Nucleus accumbens (tissue), 56 donors: ENCODE measurements at regions not wholly inside any gene's neighbourhood (a gene's known extent, or its start where the extent isn't known, plus 50 kb on each side); places are given as distances from the start of the nearest gene placed in this dataset.

ENCODE experiments used
- DNase-seq, 56 donors: peaks; one replicate each; lab custom pipeline; 2025; lab: John Stamatoyannopoulos, UW

DNA sequence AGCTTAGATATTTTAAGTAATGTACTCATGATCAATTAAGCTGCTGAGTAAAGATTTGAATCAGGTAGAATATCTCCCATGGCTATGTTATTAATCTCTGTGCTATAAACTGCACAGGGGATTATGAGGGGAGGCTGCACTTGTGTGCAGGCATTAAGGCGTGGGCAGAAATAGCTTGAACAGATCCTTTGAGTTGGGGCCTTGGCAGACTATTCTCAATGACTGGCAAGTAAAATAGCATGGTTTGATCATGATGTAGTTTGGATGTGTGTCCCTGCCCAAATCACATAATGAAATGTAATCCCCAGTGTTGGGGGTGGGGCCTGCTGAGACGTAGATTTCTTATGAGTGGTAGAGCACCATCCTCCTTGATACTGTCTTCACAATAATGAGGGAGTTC is 220.3 kb downstream of the PLPP3 start:
- no peak for DNase-seq

GRCh38 chr1:56357927-56358690 is 221.3 kb downstream of the PLPP3 start:
- DNase-seq: no peak

DNA sequence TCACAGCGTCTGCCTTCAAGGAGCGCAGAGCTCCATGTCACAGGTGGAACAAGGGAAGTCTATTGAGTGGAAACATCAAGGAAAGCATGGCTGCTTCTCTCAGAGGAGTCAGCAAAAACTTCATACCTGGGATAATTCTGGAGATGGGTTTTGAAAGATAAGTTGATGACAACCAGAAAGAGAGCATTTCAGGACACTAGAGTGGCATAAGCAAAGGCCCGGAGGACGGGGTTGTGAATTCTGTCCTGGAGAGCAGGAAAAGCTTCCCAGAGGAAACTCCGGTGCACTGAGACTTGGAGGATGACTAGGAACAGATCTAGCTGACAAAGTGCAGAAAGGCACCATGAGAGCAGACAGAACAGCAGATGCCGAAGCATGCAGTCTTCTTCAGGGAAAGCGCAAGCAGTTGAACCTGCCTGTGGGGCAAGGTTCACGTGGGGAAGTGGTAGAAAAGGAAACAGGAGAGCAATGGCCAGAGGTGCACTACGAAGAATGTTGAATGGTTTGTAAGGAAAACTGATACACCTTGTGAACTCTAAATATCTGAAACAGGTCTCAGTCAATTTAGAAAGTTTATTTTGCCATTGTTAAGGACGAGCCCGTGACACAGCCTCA is 222.9 kb downstream of the PLPP3 start:
- no peak for DNase-seq

DNA sequence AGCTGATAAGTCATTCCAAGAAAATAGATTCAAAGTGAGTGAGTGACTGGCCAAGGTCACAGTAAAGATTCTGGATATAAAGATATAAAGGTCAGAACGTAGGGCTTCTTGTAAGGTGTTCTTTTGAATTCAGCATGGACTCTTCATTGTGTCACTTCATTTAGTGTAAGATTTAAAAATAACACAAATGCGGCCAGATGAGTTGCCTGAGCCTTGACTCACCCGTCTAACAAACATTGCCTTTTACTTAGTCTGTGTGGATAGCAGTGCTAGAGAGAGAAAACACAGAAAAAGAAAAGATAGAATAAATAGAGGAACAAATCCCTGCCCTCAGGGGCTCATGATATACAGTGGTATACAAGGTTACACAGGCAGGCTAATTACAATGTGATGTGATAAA is 223.4 kb downstream of the PLPP3 start:
- no peak for DNase-seq

DNA sequence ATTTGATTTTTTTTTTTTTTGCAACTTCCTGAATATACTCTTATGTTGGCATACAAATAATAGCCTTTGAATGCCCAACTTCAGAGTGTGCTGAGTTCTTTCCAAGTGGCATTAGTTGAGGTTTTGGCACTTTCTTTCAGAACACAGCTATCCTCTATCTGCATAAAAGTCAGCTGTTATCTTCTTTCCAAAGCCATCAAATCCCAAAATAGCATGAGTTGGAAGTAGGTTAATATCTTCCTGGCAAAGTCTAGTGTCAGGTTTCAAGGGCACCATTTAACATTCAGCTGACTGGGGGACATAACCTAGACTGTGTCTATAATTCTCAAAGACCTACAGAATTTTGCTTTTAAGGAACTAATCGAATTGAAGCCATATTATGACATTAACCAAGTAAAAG is 223.9 kb downstream of the PLPP3 start:
- DNase-seq: no peak

DNA sequence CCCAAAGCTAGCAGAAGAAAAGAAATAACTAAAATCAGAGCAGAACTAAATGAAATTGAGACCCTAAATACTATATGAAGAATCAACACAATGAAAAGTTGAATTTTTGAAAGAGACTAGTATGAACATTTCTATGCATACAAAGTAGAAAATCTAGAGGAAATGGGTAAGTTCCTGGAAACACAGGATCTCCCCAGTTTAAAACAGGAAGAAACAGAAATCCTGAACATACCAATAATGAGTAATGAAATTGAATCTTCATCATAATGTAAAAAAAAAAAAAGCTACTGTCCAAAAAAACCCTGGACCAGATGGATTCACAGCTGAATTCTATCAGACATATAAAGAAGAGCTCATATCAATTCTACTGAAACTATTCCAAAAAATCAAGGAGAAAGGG is 233.5 kb downstream of the PLPP3 start:
- no peak for DNase-seq

- DNase-seq: no peak
These were observed 238.4 kb downstream of the PLPP3 start for GRCh38 chr1:56340977-56341376.

- no peak for DNase-seq
These were observed 239.4 kb downstream of the PLPP3 start for GRCh38 chr1:56339786-56340465.

- no peak for DNase-seq
These were observed 240.3 kb downstream of the PLPP3 start for GRCh38 chr1:56339093-56339492.

GRCh38 chr1:56336982-56337381 is 242.4 kb downstream of the PLPP3 start:
- no peak for DNase-seq

DNA sequence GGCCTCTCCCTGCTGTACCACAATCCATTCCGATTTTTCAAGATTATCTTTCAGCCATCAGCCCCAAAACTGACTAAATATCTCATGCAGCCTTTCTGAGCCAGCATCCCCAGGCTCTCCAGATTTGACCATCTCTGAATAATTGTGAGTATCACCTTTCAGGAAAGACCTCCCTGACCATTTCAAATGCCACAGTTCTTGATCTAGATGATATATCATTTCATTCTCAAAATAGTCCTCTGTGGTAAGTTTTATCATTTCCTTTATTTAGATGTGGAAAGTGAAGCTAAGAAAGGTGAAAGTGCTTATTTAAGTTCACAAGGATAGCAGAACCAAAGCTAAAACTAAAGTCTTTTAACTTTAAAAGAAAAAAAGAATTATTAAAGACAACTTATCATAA is 244.0 kb downstream of the PLPP3 start:
- DNase-seq: no peak

- no peak for DNase-seq
These were observed 245.3 kb downstream of the PLPP3 start for GRCh38 chr1:56334047-56334446.

- no peak for DNase-seq
These were observed 245.9 kb downstream of the PLPP3 start for GRCh38 chr1:56333461-56333860.

GRCh38 chr1:56331892-56332567 is 247.3 kb downstream of the PLPP3 start:
- no peak for DNase-seq

GRCh38 chr1:56331207-56331891 is 248.0 kb downstream of the PLPP3 start:
- DNase-seq: no peak

DNA sequence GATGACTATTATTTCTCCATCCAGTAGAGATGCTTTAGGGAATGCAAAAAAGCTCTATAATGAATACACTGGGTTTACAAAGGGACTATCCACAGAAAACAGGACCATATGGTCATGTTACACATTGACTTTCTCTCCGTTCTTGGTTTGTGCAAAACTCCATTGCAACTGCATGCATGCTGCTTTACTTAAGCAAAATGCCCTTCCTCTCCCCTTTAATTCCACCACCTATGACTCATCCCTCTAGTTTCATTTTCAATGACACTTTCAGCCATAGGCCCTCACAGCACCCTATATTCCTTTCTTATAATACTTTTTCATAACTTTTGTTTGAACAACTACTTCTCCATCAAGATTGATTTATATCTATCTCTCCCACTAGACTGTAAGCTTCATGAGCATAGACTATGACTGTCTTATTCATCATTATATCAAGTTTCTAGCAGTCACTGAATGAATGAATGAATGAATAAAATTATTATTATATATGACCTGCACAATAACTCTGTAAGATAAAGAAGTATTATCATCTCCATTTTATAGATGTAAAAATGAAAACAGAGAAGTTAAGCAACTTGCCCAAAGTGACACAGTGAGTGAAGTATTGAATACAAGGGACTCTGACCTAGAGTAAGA is 248.9 kb downstream of the PLPP3 start:
- DNase-seq: no peak

GRCh38 chr1:56329970-56330369 is 249.4 kb downstream of the PLPP3 start:
- DNase-seq: no peak

- no peak for DNase-seq
These were observed 252.2 kb downstream of the PLPP3 start for GRCh38 chr1:56327195-56327594.

DNA sequence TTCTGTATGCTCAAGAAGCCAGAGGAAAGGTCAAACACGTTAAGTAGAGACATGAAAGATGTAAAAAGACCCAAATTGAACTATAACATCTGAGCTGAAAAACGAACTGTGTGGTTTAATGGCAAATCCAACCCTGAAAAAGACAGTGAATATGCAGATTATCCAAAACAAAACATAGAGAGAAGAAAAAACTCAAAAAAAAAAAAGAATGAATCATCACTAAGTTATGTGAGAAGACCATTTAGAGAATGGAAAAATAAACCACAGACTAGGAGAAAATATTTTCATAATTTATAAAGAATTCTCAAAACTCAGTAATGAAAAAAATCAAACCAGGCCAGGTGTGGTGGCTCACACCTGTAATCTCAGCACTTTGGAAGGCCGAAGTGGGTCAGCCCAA is 253.3 kb downstream of the PLPP3 start:
- DNase-seq: no peak

DNA sequence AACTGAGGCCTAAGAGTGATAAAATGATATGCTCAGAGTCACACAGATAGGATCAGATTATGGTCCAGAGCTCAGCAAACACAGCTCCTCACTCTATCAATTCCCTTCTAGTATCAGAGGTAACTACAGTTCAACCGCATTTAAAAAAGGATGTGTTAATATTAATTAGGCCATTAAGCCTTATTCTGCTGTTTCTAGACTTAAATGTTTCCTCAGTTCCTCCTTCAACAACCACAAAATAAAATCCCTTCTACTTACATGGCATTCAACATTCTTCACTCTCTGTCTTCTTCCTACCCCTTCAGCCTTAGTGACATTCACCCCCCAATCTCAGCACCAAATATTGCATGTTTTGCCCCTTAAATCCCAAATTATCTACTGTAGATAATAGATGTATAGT is 254.9 kb downstream of the PLPP3 start:
- DNase-seq: no peak
